ENCODE measurements at regions not wholly inside any gene's neighbourhood (a gene's known extent, or its start where the extent isn't known, plus 50 kb on each side); places are given as distances from the start of the nearest gene placed in this dataset.

DNA sequence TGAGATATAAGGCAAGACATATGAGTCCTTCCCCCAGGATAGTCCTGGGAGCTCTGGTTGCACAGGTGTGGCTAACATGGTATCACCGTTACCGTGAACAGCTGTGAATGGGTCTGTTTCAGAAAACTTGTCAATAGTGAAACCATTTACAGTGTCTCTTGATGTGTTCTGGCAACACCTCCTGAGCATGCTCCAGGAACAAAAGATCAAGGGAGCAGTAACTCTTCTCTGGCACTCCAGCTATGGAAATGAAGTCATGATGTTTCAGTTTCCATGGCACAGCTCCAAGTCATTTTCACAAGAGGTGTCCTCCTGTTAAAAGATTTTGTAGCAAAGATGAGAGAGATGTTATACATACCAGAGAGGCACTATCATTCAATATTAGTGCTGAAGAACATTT, 253.7 kb downstream of the SNAPC1 start:
- H3K4me2 ChIP-seq (ENCODE audit: insufficient read depth, low read length), result no peak overlapping the region
- no peaks in the 10 kb centered on the region for H3K79me2 ChIP-seq (ENCODE audit: control insufficient read depth, insufficient read depth, low read length)
- H4K20me1 ChIP-seq (replicated peaks; ENCODE audit: control insufficient read depth, insufficient read depth, low read length), result no peaks in the 10 kb centered on the region
- H3K9me3 ChIP-seq (replicated peaks; ENCODE audit: control insufficient read depth, insufficient read depth, low read depth, low read length), result no peaks in the 10 kb centered on the region
- no peak for FAIRE-seq
- H3K9ac ChIP-seq (ENCODE audit: insufficient read depth in 1 of 2, low read depth in 2 of 2, low read length in 2 of 2), result no peak overlapping the region
- no peak for ATAC-seq
- intact Hi-C loops (cut with micrococcal nuclease) (no loop called here), in situ Hi-C loops (cut with MboI) (no loop called here)
- 0% methylated on average over 2 of the region's 2 CpGs for WGBS (ENCODE audit: insufficient coverage, low coverage, missing lambda C conversion rate)
- H3K27me3 ChIP-seq (ENCODE audit: control insufficient read depth in 2 of 2, insufficient read depth in 2 of 2, low read length in 2 of 2), result no peaks in the 10 kb centered on the region
- BruUV-seq (replicated peaks), result no TSS peak
- no peak overlapping the region for H2AFZ ChIP-seq (ENCODE audit: low read depth, low read length)
- no peak for DNase-seq (ENCODE audit: extremely low read depth in 1 of 4, low spot score in 3 of 4)
- H3K4me3 ChIP-seq, result no peak overlapping the region
- TF ChIP-seq TBP (optimal IDR thresholded peaks at IDR 0.05; ENCODE audit: low read depth, low read length) (no peak), MIER1 (IDR thresholded peaks at IDR 0.05; ENCODE audit: low read depth) (no peak), ZNF76 (CRISPR knock-in tag; IDR thresholded peaks at IDR 0.05; ENCODE audit: borderline replicate concordance) (no peak), GATAD2A (IDR thresholded peaks at IDR 0.05) (no peak)
- TF ChIP-seq, protein P1, sequence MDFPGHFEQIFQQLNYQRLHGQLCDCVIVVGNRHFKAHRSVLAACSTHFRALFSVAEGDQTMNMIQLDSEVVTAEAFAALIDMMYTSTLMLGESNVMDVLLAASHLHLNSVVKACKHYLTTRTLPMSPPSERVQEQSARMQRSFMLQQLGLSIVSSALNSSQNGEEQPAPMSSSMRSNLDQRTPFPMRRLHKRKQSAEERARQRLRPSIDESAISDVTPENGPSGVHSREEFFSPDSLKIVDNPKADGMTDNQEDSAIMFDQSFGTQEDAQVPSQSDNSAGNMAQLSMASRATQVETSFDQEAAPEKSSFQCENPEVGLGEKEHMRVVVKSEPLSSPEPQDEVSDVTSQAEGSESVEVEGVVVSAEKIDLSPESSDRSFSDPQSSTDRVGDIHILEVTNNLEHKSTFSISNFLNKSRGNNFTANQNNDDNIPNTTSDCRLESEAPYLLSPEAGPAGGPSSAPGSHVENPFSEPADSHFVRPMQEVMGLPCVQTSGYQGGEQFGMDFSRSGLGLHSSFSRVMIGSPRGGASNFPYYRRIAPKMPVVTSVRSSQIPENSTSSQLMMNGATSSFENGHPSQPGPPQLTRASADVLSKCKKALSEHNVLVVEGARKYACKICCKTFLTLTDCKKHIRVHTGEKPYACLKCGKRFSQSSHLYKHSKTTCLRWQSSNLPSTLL (IDR thresholded peaks at IDR 0.05), result no peak
- TF ChIP-seq, protein P2, sequence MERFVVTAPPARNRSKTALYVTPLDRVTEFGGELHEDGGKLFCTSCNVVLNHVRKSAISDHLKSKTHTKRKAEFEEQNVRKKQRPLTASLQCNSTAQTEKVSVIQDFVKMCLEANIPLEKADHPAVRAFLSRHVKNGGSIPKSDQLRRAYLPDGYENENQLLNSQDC (CRISPR knock-in tag; IDR thresholded peaks at IDR 0.05), result no peak
- H3K27ac ChIP-seq (ENCODE audit: extremely low read depth, low read depth, low read length), result no peak overlapping the region
- no peaks in the 10 kb centered on the region for H3K4me1 ChIP-seq (replicated peaks in 1 of 2; ENCODE audit: control insufficient read depth in 2 of 2, insufficient read depth in 2 of 2, low read length in 2 of 2)
- H3K36me3 ChIP-seq (ENCODE audit: control insufficient read depth, insufficient read depth, low read length), result no peaks in the 10 kb centered on the region
- POLR2A ChIA-PET, result no interaction called here
- CTCF ChIA-PET (ENCODE audit: low intra/inter-chr PET ratio), result no interaction called here
- no peaks in the 10 kb centered on the region for H3K9me1 ChIP-seq (ENCODE audit: control insufficient read depth, insufficient read depth, low read length)
